WI38 (cell line): ENCODE measurements at regions not wholly inside any gene's neighbourhood (a gene's known extent, or its start where the extent isn't known, plus 50 kb on each side); places are given as distances from the start of the nearest gene placed in this dataset.

ENCODE experiments used
- H3K4me3 ChIP-seq: 2 replicates; pipeline ENCODE4 v1.5.1; 2011; ENCODE audit warnings: low read depth, mild to moderate bottlenecking, control low read depth, low read length
- TF ChIP-seq, protein P1 (sequence below): IDR thresholded peaks from 2 replicates; pipeline ENCODE4 v1.5.1; 2012; ENCODE audit warnings: low read depth, mild to moderate bottlenecking, control low read depth, low read length

DNA sequence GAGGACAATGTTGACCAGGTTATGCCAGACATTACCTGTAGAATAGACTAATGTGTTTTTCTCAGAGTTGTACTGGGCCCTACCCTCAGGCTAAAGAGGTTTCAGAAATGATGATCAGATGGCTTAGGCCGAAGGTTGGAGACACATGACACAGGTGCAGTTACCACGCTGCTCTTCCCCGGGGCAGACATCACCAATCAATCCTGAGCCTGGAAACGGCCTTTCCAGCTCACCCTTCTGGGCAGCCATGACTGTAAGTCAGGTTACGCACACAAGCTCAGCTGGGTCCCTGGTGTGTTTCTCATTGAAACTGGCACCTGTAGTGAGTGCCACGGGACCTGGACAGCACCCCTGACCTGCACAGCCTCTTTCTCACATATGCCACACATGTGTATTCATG lies 299.3 kb downstream of the UQCRFS1 start:
- TF ChIP-seq, protein P1, sequence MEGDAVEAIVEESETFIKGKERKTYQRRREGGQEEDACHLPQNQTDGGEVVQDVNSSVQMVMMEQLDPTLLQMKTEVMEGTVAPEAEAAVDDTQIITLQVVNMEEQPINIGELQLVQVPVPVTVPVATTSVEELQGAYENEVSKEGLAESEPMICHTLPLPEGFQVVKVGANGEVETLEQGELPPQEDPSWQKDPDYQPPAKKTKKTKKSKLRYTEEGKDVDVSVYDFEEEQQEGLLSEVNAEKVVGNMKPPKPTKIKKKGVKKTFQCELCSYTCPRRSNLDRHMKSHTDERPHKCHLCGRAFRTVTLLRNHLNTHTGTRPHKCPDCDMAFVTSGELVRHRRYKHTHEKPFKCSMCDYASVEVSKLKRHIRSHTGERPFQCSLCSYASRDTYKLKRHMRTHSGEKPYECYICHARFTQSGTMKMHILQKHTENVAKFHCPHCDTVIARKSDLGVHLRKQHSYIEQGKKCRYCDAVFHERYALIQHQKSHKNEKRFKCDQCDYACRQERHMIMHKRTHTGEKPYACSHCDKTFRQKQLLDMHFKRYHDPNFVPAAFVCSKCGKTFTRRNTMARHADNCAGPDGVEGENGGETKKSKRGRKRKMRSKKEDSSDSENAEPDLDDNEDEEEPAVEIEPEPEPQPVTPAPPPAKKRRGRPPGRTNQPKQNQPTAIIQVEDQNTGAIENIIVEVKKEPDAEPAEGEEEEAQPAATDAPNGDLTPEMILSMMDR, result no peak
- H3K4me3 ChIP-seq, result no peak overlapping the region

DNA sequence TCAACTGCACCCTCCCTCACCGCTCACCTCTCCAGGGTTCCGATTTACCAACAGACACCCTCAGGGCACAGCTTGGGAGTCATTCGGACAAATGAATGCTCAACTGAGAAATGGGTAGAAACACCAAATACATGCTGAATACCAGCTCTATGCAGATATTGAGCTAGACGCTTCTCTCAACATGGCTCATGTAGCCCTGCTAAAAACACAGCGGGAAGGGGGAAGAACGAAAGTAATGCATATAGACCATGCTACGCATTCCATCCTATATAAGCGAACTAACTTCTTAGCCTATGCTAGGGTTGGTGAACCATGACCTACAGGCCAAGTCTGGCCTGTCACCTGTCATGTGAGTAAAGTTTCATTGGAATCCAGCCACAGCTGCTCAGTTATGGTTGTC lies 304.0 kb downstream of the UQCRFS1 start:
- no peak overlapping the region for H3K4me3 ChIP-seq
- TF ChIP-seq, protein P1, result no peak

DNA sequence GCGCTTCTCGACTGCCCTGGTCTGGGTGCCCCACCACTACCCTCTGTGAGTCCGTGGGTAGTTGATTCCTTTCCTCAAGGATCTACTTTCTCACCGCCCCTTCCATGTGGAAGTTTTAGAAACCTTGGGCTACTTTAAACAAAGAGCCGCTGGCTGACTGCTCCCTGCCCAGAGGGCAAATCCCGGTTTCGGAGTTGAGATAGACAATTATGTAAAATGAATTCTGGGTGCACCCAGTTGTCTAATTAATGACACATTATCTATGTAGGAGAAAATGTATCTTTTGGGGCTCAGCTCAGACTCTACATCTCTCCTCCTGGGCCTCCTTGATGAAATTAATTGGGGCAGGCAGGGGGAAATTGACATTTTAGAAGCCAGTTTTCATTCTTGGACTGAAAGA lies 305.4 kb downstream of the UQCRFS1 start:
- TF ChIP-seq, protein P1, result no peak
- H3K4me3 ChIP-seq, result no peak overlapping the region

DNA sequence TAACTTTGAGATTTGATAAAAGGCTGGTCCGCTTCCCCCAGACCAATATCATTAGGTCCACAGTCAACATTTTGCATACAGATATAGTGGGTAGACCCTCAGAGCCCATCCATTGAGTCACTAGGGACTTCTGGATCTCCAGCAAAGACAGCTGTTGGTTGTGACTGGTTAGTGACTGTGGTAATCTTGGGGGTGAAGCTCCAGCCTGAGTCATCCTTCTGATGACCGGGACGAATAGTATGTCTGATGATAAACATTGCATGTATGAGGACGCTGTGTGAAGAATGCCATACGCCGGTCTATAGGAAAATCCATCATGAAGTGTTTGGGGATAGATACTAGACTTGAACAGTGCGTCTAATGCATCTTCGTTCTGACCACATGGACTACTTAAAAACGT lies 307.0 kb downstream of the UQCRFS1 start:
- no peak overlapping the region for H3K4me3 ChIP-seq
- TF ChIP-seq, protein P1, result no peak

DNA sequence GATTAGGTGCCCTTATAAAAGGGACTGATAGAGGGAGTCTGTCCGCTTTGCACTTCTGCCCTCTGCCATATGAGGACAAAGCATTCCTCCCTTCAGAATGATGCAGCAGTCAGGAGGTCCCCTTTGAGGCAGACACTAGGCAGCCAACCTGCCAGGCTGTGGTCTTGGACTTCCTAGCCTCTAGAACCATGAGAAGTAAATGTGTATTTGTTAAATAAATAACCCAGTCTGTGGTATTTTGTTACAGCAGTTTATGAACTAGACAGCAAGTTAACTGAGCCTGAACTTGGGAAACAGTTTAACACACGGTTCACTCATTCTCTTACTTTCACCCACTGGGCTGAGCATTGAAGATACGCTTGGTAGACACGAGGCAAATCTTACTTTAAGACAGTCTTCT lies 313.2 kb downstream of the UQCRFS1 start:
- TF ChIP-seq, protein P1, result no peak
- no peak overlapping the region for H3K4me3 ChIP-seq

DNA sequence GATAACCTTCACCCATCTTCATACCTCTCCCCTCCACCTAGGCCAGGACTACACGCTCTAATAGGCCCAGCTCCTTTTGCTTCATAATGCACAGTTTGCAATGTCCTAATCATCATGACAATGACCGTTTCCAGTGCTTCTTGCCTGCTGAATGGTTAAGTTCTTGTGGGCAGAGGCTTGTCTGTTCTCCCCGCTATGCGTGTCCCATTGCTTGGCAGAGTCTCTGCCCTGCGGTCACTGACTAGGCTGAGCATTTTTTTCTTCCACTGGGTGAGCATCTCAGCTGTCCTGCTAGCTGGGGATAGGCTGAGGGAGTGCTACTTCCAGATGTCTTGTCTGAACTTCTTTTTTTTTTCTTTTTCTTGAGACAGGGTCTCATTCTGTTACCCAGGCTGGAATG lies 314.7 kb downstream of the UQCRFS1 start:
- H3K4me3 ChIP-seq, result no peak overlapping the region

DNA sequence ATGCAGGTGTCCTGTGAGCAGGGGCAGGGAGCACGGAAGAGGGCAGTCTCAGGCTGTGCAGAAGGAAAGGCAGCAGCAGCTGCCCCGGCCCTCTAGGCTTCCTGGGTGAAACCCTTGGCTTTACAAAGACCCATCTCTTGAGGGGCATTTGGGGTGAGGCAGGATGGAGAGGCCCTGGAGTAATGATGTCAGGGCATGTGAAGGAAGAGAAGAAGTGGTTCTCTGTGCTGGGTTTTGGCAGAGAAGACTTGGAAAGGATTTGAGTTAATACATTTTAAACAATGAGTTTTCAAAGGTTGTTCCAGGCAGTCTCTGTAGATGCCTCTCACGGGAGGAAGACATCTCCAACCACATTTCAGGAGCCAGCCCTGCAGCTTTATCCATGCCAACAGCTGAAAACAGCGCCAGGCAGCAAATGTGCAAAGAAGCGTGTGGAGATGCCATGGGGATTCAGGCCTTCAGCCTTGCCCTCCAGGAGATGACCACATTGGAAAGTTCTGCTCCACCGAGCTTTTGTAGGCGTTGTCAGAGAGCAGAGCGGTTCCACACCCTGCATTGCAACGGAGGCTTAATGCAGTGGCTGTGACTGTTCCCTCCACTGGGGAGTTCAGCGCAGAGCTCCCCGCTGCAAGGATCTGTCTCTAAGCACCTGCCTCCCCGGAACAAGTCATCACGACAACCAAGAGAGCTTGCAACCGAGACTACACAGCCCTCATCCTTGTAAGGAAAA lies 322.8 kb downstream of the UQCRFS1 start:
- TF ChIP-seq, protein P1, result no peak
- H3K4me3 ChIP-seq, result no peak overlapping the region

More for the DNA sequence above, 314.7 kb downstream of the UQCRFS1 start:
- TF ChIP-seq, protein P1, result no peak
